Breast epithelium (tissue), 3 donors: ENCODE measurements at regions not wholly inside any gene's neighbourhood (a gene's known extent, or its start where the extent isn't known, plus 50 kb on each side); places are given as distances from the start of the nearest gene placed in this dataset.

ENCODE experiments used
- CTCF ChIP-seq, 3 donors: fragments of 450-650 bp; IDR thresholded peaks; one replicate each; pipeline ENCODE4 v1.5.1; 2016 to 2017; ENCODE audit warnings: antibody characterized with exemption in 3 of 3, mild to moderate bottlenecking in 3 of 3, moderate library complexity in 3 of 3
- POLR2A ChIP-seq: fragments of 450-650 bp; IDR thresholded peaks from one replicate; pipeline ENCODE4 v1.6.1; 2016; ENCODE audit warnings: antibody characterized with exemption, mild to moderate bottlenecking, moderate library complexity
- POLR2AphosphoS5 ChIP-seq, 3 donors: sonication (generic); formaldehyde crosslinking; IDR thresholded peaks; one replicate each; pipeline ENCODE4 v1.6.1; 2017; ENCODE audit warnings: antibody characterized with exemption in 3 of 3

- no peak for TF ChIP-seq CTCF (IDR thresholded peaks at IDR 0.05)
- TF ChIP-seq POLR2A = no peak
- no peak for TF ChIP-seq POLR2AphosphoS5 (IDR thresholded peaks at IDR 0.05)
Observed at GRCh38 chr7:155236386-155236785, 61.3 kb upstream of the INSIG1 start.
